ENCODE measurements at regions not wholly inside any gene's neighbourhood (a gene's known extent, or its start where the extent isn't known, plus 50 kb on each side); places are given as distances from the start of the nearest gene placed in this dataset.

GRCh38 chr15:69808756-69809155, 289.0 kb downstream of the TLE3 start:
- CTCF ChIA-PET, result no interaction called here

GRCh38 chr15:69809421-69809820, 288.3 kb downstream of the TLE3 start:
- TF ChIP-seq CTBP1 (IDR thresholded peaks at IDR 0.05; ENCODE audit: borderline replicate concordance) (no peak), SP1 (IDR thresholded peaks at IDR 0.05) (no peak), FOXA1 (IDR thresholded peaks at IDR 0.05) (no peak), SUZ12 (IDR thresholded peaks at IDR 0.05) (no peak), HDGF (IDR thresholded peaks at IDR 0.05; ENCODE audit: borderline replicate concordance) (no peak), FOXK2 (IDR thresholded peaks at IDR 0.05) (no peak), FOXM1 (IDR thresholded peaks at IDR 0.05; ENCODE audit: borderline replicate concordance) (no peak)
- ChIA-PET POLR2A (no interaction called here), CTCF (no interaction called here)
- DNase-seq (ENCODE audit: extremely low spot score), result no peak

More at GRCh38 chr15:69808756-69809155, 289.0 kb downstream of the TLE3 start:
- no peak for DNase-seq (ENCODE audit: extremely low spot score)
- POLR2A ChIA-PET, result no interaction called here
- TF ChIP-seq ZNF384 (IDR thresholded peaks at IDR 0.05), result no peak
- no peak for TF ChIP-seq FOXA1 (IDR thresholded peaks at IDR 0.05)
- no peak for TF ChIP-seq SP1 (IDR thresholded peaks at IDR 0.05)
- no peak for TF ChIP-seq FOXM1 (IDR thresholded peaks at IDR 0.05; ENCODE audit: borderline replicate concordance)
- TF ChIP-seq FOXK2 (IDR thresholded peaks at IDR 0.05), result no peak

GRCh38 chr15:69810431-69811354, 287.0 kb downstream of the TLE3 start:
- TF ChIP-seq FOXK2 (IDR thresholded peaks at IDR 0.05) (no peak), ZNF384 (IDR thresholded peaks at IDR 0.05) (no peak), HDGF (IDR thresholded peaks at IDR 0.05; ENCODE audit: borderline replicate concordance) (no peak), BHLHE40 (IDR thresholded peaks at IDR 0.05; ENCODE audit: borderline replicate concordance) (no peak), ARNT (IDR thresholded peaks at IDR 0.05) (no peak), NFRKB (IDR thresholded peaks at IDR 0.05) (no peak), ELF4 (IDR thresholded peaks at IDR 0.05) (no peak), CTBP1 (IDR thresholded peaks at IDR 0.05; ENCODE audit: borderline replicate concordance) (no peak)
- ChIA-PET POLR2A (no interaction called here), CTCF (interaction anchor here (0.6 kb wide), 1 partner anchor 785 kb away, joined by 5 read pairs; no protein-coding TSS in a partner anchor)
- DNase-seq (ENCODE audit: extremely low spot score), result no peak

- DNase-seq (ENCODE audit: extremely low spot score), result no peak
- ChIA-PET CTCF (no interaction called here), POLR2A (no interaction called here)
- no peak for TF ChIP-seq SUZ12 (IDR thresholded peaks at IDR 0.05)
- TF ChIP-seq PKNOX1 (IDR thresholded peaks at IDR 0.05), result no peak
- TF ChIP-seq FOXK2 (IDR thresholded peaks at IDR 0.05), result no peak
- no peak for TF ChIP-seq HDGF (IDR thresholded peaks at IDR 0.05; ENCODE audit: borderline replicate concordance)
- no peak for TF ChIP-seq L3MBTL2 (conservative IDR thresholded peaks at IDR 0.05)
- TF ChIP-seq NFRKB (IDR thresholded peaks at IDR 0.05), result no peak
- no peak for TF ChIP-seq CTBP1 (IDR thresholded peaks at IDR 0.05; ENCODE audit: borderline replicate concordance)
- no peak for TF ChIP-seq TARDBP (IDR thresholded peaks at IDR 0.05)
- TF ChIP-seq FOXM1 (IDR thresholded peaks at IDR 0.05; ENCODE audit: borderline replicate concordance), result no peak
- TF ChIP-seq SP1 (IDR thresholded peaks at IDR 0.05), result no peak
- TF ChIP-seq ELF4 (IDR thresholded peaks at IDR 0.05), result no peak
- no peak for TF ChIP-seq ZNF384 (IDR thresholded peaks at IDR 0.05)
- TF ChIP-seq BHLHE40 (IDR thresholded peaks at IDR 0.05; ENCODE audit: borderline replicate concordance), result no peak
- TF ChIP-seq LEF1 (IDR thresholded peaks at IDR 0.05; ENCODE audit: borderline replicate concordance), result no peak
- no peak for TF ChIP-seq FOXA1 (IDR thresholded peaks at IDR 0.05)
- no peak for TF ChIP-seq ARNT (IDR thresholded peaks at IDR 0.05)
Observed at GRCh38 chr15:69812861-69813261, 284.9 kb downstream of the TLE3 start.

GRCh38 chr15:69813881-69814280, 283.8 kb downstream of the TLE3 start:
- ChIA-PET CTCF (no interaction called here), POLR2A (no interaction called here)
- TF ChIP-seq SP1 (IDR thresholded peaks at IDR 0.05) (no peak), FOXA1 (IDR thresholded peaks at IDR 0.05) (no peak), ARNT (IDR thresholded peaks at IDR 0.05) (no peak), FOXM1 (IDR thresholded peaks at IDR 0.05; ENCODE audit: borderline replicate concordance) (no peak), ZNF384 (IDR thresholded peaks at IDR 0.05) (no peak), SUZ12 (IDR thresholded peaks at IDR 0.05) (no peak), CTBP1 (IDR thresholded peaks at IDR 0.05; ENCODE audit: borderline replicate concordance) (no peak), NFRKB (IDR thresholded peaks at IDR 0.05) (no peak), FOXK2 (IDR thresholded peaks at IDR 0.05) (no peak), PKNOX1 (IDR thresholded peaks at IDR 0.05) (no peak), BHLHE40 (IDR thresholded peaks at IDR 0.05; ENCODE audit: borderline replicate concordance) (no peak), LEF1 (IDR thresholded peaks at IDR 0.05; ENCODE audit: borderline replicate concordance) (no peak), ELF4 (IDR thresholded peaks at IDR 0.05) (no peak)
- no peak for DNase-seq (ENCODE audit: extremely low spot score)

- TF ChIP-seq ELF4 (IDR thresholded peaks at IDR 0.05), result no peak
- TF ChIP-seq FOXM1 (IDR thresholded peaks at IDR 0.05; ENCODE audit: borderline replicate concordance), result no peak
- TF ChIP-seq LEF1 (IDR thresholded peaks at IDR 0.05; ENCODE audit: borderline replicate concordance), result no peak
- TF ChIP-seq CTBP1 (IDR thresholded peaks at IDR 0.05; ENCODE audit: borderline replicate concordance), result no peak
- no peak for TF ChIP-seq BHLHE40 (IDR thresholded peaks at IDR 0.05; ENCODE audit: borderline replicate concordance)
- TF ChIP-seq SP1 (IDR thresholded peaks at IDR 0.05), result no peak
- TF ChIP-seq ZNF384 (IDR thresholded peaks at IDR 0.05), result no peak
- TF ChIP-seq TARDBP (IDR thresholded peaks at IDR 0.05), result no peak
- TF ChIP-seq L3MBTL2 (conservative IDR thresholded peaks at IDR 0.05), result no peak
- no peak for TF ChIP-seq NFRKB (IDR thresholded peaks at IDR 0.05)
- TF ChIP-seq HDGF (IDR thresholded peaks at IDR 0.05; ENCODE audit: borderline replicate concordance), result no peak
- no peak for TF ChIP-seq FOXK2 (IDR thresholded peaks at IDR 0.05)
- TF ChIP-seq SUZ12 (IDR thresholded peaks at IDR 0.05), result no peak
- TF ChIP-seq PKNOX1 (IDR thresholded peaks at IDR 0.05), result no peak
- no peak for TF ChIP-seq FOXA1 (IDR thresholded peaks at IDR 0.05)
- no peak for TF ChIP-seq ARNT (IDR thresholded peaks at IDR 0.05)
- no peak for DNase-seq (ENCODE audit: extremely low spot score)
- POLR2A ChIA-PET, result no interaction called here
- CTCF ChIA-PET, result no interaction called here
Observed at GRCh38 chr15:69814932-69815331, 282.8 kb downstream of the TLE3 start.

All from HEK293T (cell line).